ENCODE measurements at regions not wholly inside any gene's neighbourhood (a gene's known extent, or its start where the extent isn't known, plus 50 kb on each side); places are given as distances from the start of the nearest gene placed in this dataset.

GRCh38 chr6:79762370-79762769 lies 131.2 kb downstream of the SH3BGRL2 start:
- no peaks in the 10 kb centered on the region for H3K27me3 ChIP-seq (ENCODE audit: insufficient read depth, low read length, poor library complexity, severe bottlenecking)
- H3K9me2 ChIP-seq (replicated peaks; ENCODE audit: low read depth, low read length): no peaks in the 10 kb centered on the region
- no peaks in the 10 kb centered on the region for H3K4me1 ChIP-seq (ENCODE audit: insufficient read depth, low read length, poor library complexity, severe bottlenecking)
- TF ChIP-seq CTCF (conservative IDR thresholded peaks at IDR 0.05; ENCODE audit: low read length) (peak; percentile 31), EZH2phosphoT487 (IDR thresholded peaks at IDR 0.05; ENCODE audit: borderline replicate concordance) (no peak)
- H3K79me2 ChIP-seq (ENCODE audit: insufficient read depth, low read length): no peaks in the 10 kb centered on the region
- H3K9me3 ChIP-seq (ENCODE audit: insufficient read depth, low read depth, low read length): no peaks in the 10 kb centered on the region
- H3K36me3 ChIP-seq (ENCODE audit: insufficient read depth, low read length): no peaks in the 10 kb centered on the region
- H4K20me1 ChIP-seq (ENCODE audit: insufficient read depth, low read length, poor library complexity, severe bottlenecking): no peaks in the 10 kb centered on the region
- no peaks in the 10 kb centered on the region for H3F3A ChIP-seq (ENCODE audit: low read depth)
- no peak overlapping the region for H3K4me2 ChIP-seq (ENCODE audit: low read depth, low read length, poor library complexity, severe bottlenecking)
- no peak overlapping the region for H2AFZ ChIP-seq (ENCODE audit: low read length)
- H3K4me3 ChIP-seq (ENCODE audit: low read length, poor library complexity, severe bottlenecking): no peak overlapping the region
- H3K9ac ChIP-seq (ENCODE audit: low read depth, low read length, poor library complexity, severe bottlenecking): no peak overlapping the region

GRCh38 chr6:79756496-79756895 lies 125.4 kb downstream of the SH3BGRL2 start:
- no peaks in the 10 kb centered on the region for H3K36me3 ChIP-seq (ENCODE audit: insufficient read depth, low read length)
- no peak overlapping the region for H2AFZ ChIP-seq (ENCODE audit: low read length)
- no peaks in the 10 kb centered on the region for H3K4me1 ChIP-seq (ENCODE audit: insufficient read depth, low read length, poor library complexity, severe bottlenecking)
- no peak overlapping the region for H3K4me2 ChIP-seq (ENCODE audit: low read depth, low read length, poor library complexity, severe bottlenecking)
- H3K9ac ChIP-seq (ENCODE audit: low read depth, low read length, poor library complexity, severe bottlenecking): no peak overlapping the region
- no peak overlapping the region for H3K4me3 ChIP-seq (ENCODE audit: low read length, poor library complexity, severe bottlenecking)
- no peaks in the 10 kb centered on the region for H3K27me3 ChIP-seq (ENCODE audit: insufficient read depth, low read length, poor library complexity, severe bottlenecking)
- H3K9me2 ChIP-seq (replicated peaks; ENCODE audit: low read depth, low read length): no peaks in the 10 kb centered on the region
- no peaks in the 10 kb centered on the region for H4K20me1 ChIP-seq (ENCODE audit: insufficient read depth, low read length, poor library complexity, severe bottlenecking)
- TF ChIP-seq EZH2phosphoT487 (IDR thresholded peaks at IDR 0.05; ENCODE audit: borderline replicate concordance): no peak
- TF ChIP-seq CTCF (conservative IDR thresholded peaks at IDR 0.05; ENCODE audit: low read length): no peak
- no peaks in the 10 kb centered on the region for H3K9me3 ChIP-seq (ENCODE audit: insufficient read depth, low read depth, low read length)
- no peaks in the 10 kb centered on the region for H3K79me2 ChIP-seq (ENCODE audit: insufficient read depth, low read length)
- H3F3A ChIP-seq (ENCODE audit: low read depth): no peaks in the 10 kb centered on the region

GRCh38 chr6:79755967-79756366 lies 124.8 kb downstream of the SH3BGRL2 start:
- no peak overlapping the region for H3K4me2 ChIP-seq (ENCODE audit: low read depth, low read length, poor library complexity, severe bottlenecking)
- no peak overlapping the region for H3K9ac ChIP-seq (ENCODE audit: low read depth, low read length, poor library complexity, severe bottlenecking)
- no peak for TF ChIP-seq EZH2phosphoT487 (IDR thresholded peaks at IDR 0.05; ENCODE audit: borderline replicate concordance)
- TF ChIP-seq CTCF (conservative IDR thresholded peaks at IDR 0.05; ENCODE audit: low read length): no peak
- no peaks in the 10 kb centered on the region for H3K36me3 ChIP-seq (ENCODE audit: insufficient read depth, low read length)
- H3F3A ChIP-seq (ENCODE audit: low read depth): no peaks in the 10 kb centered on the region
- no peaks in the 10 kb centered on the region for H3K9me2 ChIP-seq (replicated peaks; ENCODE audit: low read depth, low read length)
- no peak overlapping the region for H3K4me3 ChIP-seq (ENCODE audit: low read length, poor library complexity, severe bottlenecking)
- H3K9me3 ChIP-seq (ENCODE audit: insufficient read depth, low read depth, low read length): no peaks in the 10 kb centered on the region
- no peaks in the 10 kb centered on the region for H4K20me1 ChIP-seq (ENCODE audit: insufficient read depth, low read length, poor library complexity, severe bottlenecking)
- no peaks in the 10 kb centered on the region for H3K27me3 ChIP-seq (ENCODE audit: insufficient read depth, low read length, poor library complexity, severe bottlenecking)
- H3K4me1 ChIP-seq (ENCODE audit: insufficient read depth, low read length, poor library complexity, severe bottlenecking): no peaks in the 10 kb centered on the region
- no peaks in the 10 kb centered on the region for H3K79me2 ChIP-seq (ENCODE audit: insufficient read depth, low read length)
- no peak overlapping the region for H2AFZ ChIP-seq (ENCODE audit: low read length)
